ENCODE measurements at regions not wholly inside any gene's neighbourhood (a gene's known extent, or its start where the extent isn't known, plus 50 kb on each side); places are given as distances from the start of the nearest gene placed in this dataset.

DNA sequence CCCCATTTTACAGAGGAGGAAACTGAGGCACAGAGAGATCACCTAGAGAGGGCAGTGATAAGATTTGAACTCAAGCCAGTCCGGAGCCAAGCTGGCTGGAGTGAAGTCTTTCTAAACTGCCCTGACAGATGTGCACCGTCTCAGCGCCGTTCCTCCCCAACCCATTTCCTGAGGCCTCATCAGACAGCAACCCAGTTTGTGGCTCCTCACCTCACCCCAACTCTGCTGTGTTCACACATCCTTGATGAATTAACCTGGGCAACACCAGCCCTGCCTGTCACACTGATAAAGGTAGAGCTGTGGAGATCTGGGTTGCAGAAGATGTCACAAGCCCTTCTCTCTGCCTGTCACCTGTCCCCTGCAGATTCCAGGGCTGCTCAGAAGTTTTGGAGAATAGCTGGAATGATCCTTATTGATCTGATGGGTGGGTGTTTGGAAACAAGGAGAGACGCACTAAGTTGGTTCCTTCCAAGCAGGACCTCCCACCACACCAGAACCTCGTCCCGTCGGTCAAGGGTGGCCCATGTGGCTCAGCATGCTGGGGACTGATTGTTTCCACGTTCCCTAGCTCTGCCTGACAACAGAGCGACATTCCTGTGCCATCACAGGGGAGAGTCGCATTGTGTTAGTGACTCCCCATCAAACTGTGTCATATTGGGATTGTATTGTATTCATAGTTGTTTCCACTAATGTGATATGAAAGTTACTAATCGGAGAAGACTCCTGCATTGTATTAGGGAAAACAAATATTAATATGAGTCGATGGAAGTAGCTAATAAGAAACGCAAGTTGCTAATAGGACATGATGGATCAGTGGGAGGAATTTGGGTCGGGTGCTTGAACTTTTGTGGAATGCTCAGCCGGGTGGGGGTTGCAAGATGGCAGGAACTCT is 200.6 kb downstream of the PHETA1 start:
- H3K36me3 Mint-ChIP-seq (ENCODE audit: low read depth), result no peaks in the 10 kb centered on the region

GRCh38 chr12:111166779-111167540 is 201.9 kb downstream of the PHETA1 start:
- Mint-ChIP-seq H3K36me3 (ENCODE audit: low read depth) (no peaks in the 10 kb centered on the region), H3K27ac (no peak overlapping the region), H3K4me3 (no peak overlapping the region), H3K9me3 (no peaks in the 10 kb centered on the region), H3K27me3 (ENCODE audit: insufficient read depth) (peaks cover 32% of the 10 kb centered on the region), H3K4me1 (ENCODE audit: low read depth) (no peaks in the 10 kb centered on the region)
- TF ChIP-seq CTCF (IDR thresholded peaks at IDR 0.05), result no peak
- DNase-seq, result no peak

More for the DNA sequence above, 200.6 kb downstream of the PHETA1 start:
- no peaks in the 10 kb centered on the region for H3K4me1 Mint-ChIP-seq (ENCODE audit: low read depth)
- H3K27ac Mint-ChIP-seq, result no peak overlapping the region
- H3K27me3 Mint-ChIP-seq (ENCODE audit: insufficient read depth), result peaks cover 34% of the 10 kb centered on the region
- H3K4me3 Mint-ChIP-seq, result no peak overlapping the region
- DNase-seq, result no peak
- H3K9me3 Mint-ChIP-seq, result no peaks in the 10 kb centered on the region
- no peak for TF ChIP-seq CTCF (IDR thresholded peaks at IDR 0.05)

GRCh38 chr12:111164833-111165525 is 203.9 kb downstream of the PHETA1 start:
- no peak for TF ChIP-seq CTCF (IDR thresholded peaks at IDR 0.05)
- DNase-seq, result no peak
- Mint-ChIP-seq H3K4me3 (no peak overlapping the region), H3K4me1 (ENCODE audit: low read depth) (no peaks in the 10 kb centered on the region), H3K36me3 (ENCODE audit: low read depth) (no peaks in the 10 kb centered on the region), H3K27ac (no peak overlapping the region), H3K27me3 (ENCODE audit: insufficient read depth) (peaks cover 31% of the 10 kb centered on the region), H3K9me3 (no peaks in the 10 kb centered on the region)

DNA sequence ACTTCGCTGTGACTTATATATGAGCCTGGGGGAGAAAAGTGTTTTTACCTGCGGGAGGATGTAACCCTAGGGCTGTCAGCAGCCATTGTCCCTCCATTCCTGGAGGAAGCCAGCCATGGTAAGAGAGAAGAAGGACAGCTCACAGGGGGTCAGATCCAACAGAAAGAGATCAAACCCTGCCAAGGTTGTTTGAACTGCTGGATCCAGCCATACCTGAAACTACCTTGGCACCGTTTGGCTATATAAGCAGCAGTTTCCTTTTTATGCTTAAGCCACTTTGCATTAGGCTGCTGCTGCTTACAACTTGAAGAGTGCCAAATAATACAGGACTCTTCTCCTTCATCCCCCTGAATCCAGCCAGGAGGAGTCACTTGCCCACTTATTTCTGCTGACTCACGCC is 205.5 kb downstream of the PHETA1 start:
- DNase-seq, result no peak
- Mint-ChIP-seq H3K36me3 (ENCODE audit: low read depth) (no peaks in the 10 kb centered on the region), H3K27ac (no peak overlapping the region), H3K4me1 (ENCODE audit: low read depth) (no peaks in the 10 kb centered on the region), H3K27me3 (ENCODE audit: insufficient read depth) (peaks cover 19% of the 10 kb centered on the region), H3K9me3 (no peaks in the 10 kb centered on the region), H3K4me3 (no peak overlapping the region)
- TF ChIP-seq CTCF (IDR thresholded peaks at IDR 0.05), result no peak

GRCh38 chr12:111161898-111162297 is 207.0 kb downstream of the PHETA1 start:
- H3K4me1 Mint-ChIP-seq (ENCODE audit: low read depth), result no peaks in the 10 kb centered on the region

More at GRCh38 chr12:111161898-111162297, 207.0 kb downstream of the PHETA1 start:
- Mint-ChIP-seq H3K4me3 (no peak overlapping the region), H3K27me3 (ENCODE audit: insufficient read depth) (peaks cover 15% of the 10 kb centered on the region), H3K9me3 (no peaks in the 10 kb centered on the region), H3K27ac (no peak overlapping the region), H3K36me3 (ENCODE audit: low read depth) (no peaks in the 10 kb centered on the region)
- TF ChIP-seq CTCF (IDR thresholded peaks at IDR 0.05), result no peak
- DNase-seq, result no peak
